ENCODE measurements at regions not wholly inside any gene's neighbourhood (a gene's known extent, or its start where the extent isn't known, plus 50 kb on each side); places are given as distances from the start of the nearest gene placed in this dataset.
"Not testable (repeated sequence)": the region's sequence is repeated elsewhere in the genome, so short reads cannot be mapped to it uniquely, and the experiment has no call there.

DNA sequence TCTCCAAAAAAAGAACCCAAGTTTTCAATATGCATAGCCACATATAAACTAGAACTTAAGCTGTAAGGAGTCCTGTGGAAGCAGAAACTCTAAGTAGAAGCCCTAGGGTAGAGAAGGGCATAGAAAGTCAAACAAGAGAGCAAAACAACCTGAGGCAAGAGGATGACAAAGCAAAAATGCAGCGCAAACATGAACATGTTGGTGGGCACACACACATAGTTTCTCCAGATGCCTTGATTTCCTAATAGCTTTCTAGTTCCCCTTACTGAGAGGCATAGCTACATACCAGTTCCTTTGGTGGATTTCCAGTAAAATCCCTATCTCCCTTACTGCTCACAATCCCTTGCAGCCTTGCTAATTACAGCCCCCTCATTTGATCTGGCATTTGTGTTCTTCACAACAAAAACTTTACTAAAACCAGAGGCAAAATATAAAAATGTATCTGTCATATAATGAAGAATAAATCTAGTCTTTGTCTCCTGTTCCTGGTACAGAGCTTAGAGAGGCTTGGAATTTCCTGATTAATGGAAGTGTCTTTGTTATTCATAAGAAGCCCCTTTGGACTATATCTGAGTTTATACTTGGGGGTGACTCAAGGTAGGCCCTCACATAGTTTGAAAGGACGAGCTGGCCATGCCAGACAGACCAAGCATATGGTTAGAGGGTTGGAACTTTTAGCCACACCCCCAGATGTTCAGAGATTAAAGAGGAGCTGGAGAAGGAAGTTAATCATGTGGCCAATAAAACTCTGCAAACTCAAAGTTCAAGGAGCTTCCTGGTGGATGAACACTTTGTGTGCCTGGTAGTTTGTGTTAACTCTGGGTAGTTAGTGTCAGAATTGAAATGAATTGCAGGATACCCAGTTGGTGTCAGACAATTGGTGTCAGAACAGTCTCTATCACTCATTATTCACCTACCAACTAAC lies 52.7 kb upstream of the ZCCHC13 start:
- DNase-seq = no peak

DNA sequence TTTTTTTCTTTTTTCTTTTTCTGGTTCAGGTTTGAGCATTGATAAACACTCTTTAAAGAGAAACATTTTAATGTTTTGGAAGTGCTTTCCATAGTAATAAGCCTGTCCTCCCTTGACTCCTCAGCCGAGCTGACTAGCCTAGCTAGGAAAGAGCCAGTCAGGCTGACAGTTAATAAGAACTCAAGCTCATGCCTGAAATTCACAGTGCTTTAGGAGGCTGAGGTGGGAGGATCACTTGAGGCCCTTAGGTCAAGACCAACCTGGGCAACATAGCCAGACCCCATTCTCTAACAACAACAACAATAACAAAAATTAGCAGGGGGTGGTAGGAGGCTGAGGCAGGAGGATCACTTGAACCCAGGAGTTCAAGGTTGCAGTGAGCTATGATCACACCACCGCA lies 53.4 kb upstream of the ZCCHC13 start:
- no peak for DNase-seq

DNA sequence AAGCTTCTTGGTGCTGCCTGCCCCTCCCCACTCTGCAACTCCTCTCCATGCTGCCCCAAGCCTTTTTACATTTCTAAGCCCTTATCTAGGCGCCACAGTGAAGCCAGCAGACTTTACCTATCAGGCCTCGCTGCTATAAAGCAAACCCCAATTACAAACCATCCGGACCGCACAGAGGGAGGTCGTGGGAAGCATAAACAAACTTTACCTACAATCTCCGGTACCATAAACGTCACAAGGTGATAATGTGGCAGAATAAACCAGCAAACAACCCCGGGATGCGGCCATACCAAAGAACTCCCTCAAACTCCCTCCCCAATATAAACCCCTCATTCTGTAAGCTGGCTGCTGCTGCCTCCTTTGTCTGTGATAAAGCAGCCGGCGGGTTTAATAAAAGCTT lies 54.0 kb upstream of the ZCCHC13 start:
- DNase-seq = no peak

DNA sequence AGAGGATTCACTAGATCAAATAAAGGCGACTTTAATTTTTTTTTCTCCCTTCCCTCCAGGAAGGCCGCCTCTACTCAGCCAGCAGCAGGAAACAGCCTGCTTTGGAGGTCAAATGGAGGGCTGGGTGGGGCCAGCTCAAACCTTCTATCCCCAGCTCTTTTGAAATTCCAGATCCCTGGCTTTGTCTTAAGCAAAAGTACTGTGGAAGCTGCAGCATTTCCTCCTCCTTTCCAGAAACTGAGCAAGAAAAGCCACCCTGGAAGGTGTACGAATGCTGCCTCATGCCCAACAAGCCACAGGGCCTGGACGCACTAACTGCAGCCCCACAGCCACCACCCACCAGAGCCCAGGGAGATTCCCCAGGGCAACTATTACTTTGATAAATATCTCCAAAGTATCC lies 55.1 kb upstream of the ZCCHC13 start:
- no peak for DNase-seq

DNA sequence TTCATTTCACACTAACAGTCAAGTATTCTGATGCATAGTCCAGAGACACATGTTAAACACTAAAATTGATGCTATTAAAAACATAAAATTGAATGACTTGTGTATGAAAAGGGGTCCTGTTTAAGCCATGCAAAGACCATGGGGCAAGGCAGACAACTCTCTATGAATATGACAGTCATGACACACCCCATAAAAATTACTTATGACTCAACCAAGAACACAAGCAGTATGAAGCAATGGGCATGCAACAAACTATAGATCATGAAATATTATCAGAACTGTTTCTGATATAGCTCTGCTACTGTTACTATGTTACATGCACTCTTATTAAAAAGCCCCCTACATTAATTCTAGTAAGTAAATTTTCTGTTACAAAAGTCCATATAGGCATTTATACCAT lies 57.5 kb upstream of the ZCCHC13 start:
- no peak for DNase-seq

DNA sequence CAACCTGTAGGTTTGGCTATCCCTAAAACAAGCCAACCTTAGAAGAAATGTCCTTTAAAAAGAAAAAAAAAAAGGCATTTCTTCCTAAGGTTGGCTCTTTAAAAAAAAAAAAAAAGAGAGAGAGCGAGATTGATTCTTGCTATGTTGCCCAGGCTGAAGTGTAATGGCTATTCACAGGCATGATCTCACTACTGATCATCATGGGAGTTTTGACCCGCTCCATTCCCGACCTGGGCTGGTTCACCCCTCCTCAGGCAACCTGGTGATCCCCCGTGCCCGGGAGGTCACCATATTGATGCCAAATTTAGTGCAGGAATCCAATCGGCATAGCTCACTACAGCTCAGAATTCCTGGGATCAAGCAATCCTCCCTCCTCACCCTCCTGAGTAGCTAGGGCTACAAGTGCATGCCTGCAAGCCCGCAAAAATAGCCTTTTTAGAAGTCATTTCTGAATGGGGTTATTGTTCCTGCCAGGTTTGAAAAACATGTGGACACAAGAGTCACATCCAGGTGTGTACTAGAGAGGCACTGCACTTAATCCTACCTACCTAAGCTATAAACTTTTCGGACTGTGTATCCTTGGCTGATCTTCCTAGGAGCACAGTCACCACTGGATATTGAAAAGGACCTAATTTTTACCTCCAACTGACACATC lies 61.4 kb upstream of the ZCCHC13 start:
- no peak for DNase-seq

DNA sequence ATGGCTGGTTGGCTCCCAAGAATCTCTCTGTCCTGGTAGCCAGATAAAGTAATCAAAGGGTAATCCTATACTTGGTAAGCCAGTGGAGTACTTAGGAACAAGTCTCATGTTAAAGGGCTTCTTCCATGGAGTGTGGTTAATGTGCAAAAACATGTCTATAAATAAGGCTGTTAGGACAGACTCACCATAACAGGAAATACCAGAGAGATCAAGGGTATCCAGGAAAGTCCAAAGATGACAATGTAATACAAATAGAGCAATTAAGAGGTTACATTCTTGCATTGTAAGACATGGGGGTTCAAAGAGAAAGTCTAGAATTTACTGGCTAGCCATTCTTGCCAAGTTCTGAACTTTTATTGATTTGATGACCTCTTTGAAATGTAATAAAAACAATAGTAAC lies 61.9 kb upstream of the ZCCHC13 start:
- no peak for DNase-seq

DNA sequence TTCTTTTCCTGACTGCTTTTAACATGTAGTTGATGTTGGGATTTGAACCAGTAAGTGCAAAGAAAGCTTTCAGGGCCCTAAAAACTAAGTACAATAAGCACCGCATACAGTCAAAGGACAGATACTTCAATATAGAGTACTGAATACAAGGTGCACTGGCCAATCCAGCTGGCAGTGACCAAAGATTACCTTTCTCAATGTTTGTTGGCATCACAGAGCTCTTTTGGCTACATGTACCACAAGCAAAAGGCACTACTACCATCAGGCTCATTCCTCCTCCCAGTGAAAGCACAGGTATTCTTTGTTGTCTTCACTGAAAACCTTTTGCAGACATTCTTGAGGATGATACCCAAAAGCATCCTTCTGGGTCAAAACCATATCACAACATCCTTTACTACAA lies 65.2 kb upstream of the ZCCHC13 start:
- no peak for DNase-seq

DNA sequence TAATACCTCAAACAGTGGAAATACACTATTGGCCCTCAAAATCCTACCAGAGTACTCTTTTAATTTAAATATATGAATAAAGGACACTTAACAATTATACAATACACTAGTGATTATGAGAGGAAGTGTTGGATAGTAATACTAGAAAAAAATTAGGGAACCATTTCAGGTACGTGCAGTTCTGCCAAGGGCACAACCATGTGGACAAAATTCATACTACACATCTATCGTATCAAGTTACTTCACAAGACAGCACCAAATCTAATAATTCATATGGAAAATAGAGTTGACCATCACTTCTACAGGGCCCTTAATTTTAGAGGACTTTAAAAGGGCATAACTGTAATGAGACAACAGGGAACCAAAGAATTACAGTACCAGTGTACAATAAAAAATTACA lies 69.2 kb upstream of the ZCCHC13 start:
- no peak for DNase-seq

DNA sequence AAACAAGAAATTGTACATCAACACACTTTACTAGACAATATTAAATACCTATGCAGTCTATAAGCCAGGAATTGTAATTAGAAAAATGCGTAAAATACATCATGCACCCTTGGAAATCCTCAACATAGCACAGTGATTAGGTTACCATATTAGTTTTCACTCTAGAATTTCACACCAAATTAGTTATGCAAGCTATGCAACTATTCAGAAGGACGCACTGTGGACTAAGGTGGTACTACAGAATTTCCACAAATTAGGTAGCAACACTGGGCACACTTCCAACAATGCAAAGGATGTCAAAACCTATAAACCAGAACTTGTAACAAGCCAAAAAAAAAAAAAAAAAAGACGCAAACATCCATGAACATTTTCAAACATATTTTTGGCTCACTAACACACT lies 71.1 kb upstream of the ZCCHC13 start:
- DNase-seq = no peak

DNA sequence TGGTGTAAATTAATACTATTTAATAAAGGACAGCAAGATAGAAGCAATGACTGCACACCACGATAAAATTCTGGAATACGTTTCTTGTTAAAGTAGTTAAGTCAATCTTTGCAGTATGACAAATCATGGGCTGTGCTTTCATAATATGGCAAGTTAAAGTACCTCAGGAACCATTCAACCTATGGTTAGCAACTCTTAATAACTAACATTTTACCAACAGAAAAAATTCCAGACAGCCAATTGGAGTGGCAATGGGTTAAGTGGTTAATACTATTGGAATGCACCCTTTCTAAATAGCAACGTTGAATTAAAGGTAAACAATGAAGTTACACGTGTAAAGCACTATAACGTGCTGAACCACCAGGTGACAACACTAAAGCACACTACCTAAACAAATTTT lies 72.4 kb upstream of the ZCCHC13 start:
- DNase-seq = no peak

DNA sequence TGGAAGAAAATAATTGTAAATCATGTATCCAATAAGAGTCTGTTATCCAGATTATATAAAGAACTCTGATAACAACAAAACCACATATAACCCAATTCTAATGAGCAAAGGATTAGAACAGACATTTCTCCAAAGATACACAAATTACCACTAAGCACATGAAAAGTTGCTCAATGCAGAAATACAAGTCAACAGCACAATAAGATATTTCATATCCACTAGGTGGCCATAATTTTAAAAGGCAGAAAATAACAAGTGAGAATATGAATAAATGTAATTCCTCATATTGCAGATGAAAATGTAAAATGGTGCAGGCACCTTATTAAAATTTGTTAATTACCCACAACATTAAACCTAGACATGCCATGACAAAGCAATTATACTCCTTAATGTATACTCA lies 73.9 kb upstream of the ZCCHC13 start:
- no peak for DNase-seq

DNA sequence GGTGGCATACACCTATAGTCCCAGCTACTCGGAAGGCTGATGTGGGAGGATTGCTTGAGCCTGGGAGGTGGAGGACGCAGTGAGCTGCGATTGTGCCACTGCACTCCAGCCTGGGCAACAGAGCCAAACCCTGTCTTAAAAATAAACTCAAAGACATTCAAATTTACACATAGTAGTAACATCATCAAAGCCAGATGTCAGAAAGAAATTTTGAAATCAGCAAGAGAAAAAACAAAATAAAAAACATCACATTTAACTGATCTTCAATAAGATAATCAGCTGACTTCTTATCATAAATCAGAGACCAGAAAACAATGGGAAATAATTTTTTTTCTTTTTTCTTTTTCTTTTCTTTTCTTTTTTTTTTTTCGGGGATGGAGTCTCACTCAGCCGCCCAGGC lies 78.9 kb upstream of the ZCCHC13 start:
- no peak for DNase-seq

DNA sequence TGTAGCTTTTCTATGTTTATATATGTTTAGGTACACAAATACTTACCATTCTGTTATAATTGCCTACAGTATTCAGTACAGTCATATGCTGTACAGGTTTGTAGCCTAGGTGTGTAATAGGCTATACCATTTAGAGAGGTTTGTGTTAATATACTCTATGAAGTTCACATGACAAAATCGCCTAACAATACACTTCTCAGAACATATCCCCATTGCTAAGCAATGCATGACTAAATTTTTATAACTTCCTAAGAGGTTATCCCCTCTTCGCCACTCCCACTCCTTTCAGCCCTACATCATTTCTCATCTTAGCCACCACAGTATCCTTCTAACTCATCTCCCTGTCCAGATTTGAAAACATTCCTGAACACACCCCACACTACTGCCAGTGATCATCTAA lies 83.7 kb upstream of the ZCCHC13 start:
- no peak for DNase-seq

DNA sequence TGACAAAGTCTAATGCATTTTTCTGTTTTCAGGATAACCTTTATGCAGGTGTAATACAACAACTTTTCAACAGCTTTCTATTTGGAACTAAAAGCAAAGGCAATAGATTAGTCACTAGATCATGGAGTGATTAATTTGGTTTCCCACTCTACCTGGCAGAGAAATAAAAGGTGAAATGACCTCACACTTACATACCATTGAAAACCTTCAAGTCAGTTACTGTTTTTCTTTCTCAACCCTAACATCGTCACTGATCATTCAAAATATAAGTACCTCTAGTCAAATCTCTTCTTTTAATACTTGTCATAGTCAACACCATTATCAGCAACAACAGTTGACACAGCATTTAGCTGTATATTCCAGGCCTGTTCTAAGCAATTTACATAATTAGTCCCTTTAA lies 85.1 kb upstream of the ZCCHC13 start:
- DNase-seq = no peak

DNA sequence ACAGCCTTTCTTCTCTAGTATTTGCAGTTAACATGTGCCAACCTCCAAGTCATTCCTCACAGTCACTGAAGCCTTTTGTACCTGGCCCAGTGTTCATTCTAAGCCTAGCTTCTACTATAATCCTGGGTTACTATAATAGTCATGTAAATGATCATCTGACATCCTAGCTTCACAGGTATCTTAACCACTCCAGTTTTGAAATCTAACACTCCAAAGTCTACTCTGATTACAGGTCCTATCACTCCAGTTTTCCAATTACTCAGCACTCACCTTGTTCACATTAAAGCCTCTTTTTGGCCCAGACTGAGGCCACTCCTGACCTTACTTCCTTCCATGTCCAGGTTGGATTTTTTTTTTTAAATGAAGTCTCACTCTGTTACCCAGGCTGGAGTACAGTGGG lies 87.6 kb upstream of the ZCCHC13 start:
- no peak for DNase-seq

DNA sequence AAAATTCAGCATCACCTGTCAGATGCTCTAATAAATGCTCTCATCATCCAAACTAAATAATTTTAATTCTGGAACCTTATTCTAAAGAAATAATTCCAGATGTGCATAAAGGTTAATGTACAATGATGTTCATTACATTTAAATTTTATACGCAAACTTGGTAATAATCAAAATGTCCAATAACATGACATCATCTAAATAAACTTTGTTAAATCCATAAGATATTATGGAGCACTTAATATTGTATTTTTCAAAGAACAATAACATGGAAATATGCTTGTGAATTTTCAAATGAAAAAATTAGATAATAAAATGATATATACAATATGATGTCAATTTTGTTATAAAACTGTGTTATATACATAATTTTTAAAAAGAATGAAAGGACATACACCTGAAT lies 92.1 kb upstream of the ZCCHC13 start:
- DNase-seq = no peak

DNA sequence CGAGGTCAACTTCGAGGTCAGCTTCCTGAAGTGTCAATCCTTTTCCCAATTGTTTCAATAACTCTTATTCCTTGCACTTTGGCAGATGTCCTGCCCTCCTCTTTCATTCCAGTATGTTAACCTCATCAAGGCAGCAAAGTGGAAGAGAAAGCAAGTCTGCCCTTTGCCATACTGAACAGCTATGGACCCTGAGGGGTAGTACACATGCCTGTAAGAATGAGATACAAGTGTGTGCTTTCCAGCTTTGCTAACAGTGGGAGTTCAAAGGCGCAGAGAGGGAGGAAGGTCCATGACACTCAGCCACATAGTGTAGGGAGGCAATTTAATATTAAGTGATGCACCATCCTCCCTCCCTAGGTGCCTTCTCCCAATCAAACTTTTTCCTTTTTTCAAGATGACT lies 96.4 kb upstream of the ZCCHC13 start:
- no peak for DNase-seq

DNA sequence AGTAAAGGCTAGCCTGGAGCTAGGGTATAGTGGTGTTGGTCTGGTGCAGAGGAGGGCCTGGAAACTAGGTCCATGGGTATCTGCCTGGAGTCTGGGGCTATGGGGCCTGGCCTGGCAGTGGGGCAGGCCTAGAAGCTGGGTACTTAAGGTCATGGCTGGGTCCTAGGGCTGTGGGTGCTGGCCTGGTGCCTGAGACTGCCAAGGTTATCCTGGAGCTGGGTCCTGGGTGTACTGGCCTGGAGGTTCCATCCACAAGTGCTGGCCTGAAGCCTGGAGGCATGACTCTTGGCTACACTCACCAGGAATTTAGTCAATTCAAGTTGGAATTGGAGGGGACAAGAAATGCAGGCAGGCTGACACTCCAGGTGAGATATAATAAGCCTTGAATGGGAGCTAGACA lies 108.4 kb upstream of the ZCCHC13 start:
- no peak for DNase-seq

DNA sequence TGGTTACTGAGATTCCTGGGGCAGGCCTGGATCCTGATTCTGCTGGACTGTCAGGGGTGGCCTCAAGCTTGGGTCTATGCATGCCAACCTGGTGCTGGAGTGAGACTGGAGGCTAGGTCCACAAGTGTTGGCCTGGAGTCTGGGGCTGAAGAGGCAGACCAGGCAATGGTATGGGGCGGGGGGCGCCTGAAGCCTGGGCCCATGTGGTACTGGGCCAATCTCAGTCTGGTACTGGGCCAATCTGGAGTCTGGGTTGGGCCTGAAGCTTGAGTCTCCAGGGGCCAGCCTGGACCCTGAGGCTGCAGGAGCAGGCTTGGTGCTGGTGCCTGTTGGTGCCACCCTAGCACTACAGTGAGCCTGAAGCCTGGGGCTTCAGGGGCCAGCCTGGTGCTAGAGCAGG lies 108.9 kb upstream of the ZCCHC13 start:
- no peak for DNase-seq

DNA sequence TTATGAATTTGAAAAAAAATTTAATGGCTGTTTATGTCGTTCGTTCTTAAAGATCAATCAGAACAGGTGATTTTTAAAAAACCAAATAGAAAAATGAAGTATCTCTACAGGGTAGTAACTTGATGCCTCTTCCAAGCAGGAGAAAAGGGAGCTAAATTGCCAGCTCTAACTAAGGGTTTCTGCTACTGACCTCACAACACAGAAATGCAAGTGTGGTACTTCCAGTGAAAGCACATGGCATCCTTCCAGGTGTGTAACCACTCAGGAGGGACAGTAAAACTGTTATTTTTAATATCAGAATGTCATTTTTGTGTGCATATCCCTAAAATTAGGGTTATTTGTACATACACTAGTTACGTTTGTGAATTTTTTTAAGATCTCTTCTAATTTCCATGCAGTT lies 116.8 kb upstream of the ZCCHC13 start:
- no peak for DNase-seq

DNA sequence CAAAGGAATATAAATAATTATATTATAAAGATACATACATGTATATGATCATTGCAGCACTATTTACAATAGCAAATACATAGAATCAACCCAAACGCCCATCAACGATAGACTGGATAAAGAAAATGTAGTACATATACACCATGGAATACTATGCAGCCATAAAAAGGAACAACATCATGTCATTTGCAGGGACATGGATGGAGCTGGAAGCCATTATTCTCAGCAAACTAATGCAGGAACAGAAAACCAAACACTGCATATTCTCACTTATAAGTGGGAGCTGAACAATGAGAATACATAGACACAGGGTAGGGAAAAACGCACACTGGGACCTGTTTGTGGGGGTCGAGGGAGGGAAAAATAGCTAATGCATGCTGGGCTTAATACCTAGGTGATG lies 120.9 kb upstream of the ZCCHC13 start:
- DNase-seq = not testable (repeated sequence)

DNA sequence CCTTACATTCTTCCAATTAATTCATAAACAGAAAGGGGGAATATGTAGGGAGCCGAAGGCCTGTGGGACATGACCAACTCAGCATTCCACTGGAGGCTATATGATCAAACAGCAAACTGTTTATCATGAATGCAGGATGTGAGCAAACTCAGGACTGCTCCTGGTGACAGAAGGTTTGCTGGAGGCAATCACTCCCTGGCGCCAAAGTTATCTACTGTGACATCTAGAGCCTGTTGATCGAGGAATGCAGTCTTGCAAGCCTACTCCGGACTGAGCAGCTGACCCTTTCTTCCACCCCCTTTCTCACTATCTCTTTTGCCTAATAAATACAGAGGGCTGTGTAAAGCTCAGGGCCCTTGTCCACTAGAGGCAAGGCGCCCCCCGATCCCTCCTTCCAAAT lies 122.0 kb upstream of the ZCCHC13 start:
- not testable (repeated sequence) for DNase-seq

DNA sequence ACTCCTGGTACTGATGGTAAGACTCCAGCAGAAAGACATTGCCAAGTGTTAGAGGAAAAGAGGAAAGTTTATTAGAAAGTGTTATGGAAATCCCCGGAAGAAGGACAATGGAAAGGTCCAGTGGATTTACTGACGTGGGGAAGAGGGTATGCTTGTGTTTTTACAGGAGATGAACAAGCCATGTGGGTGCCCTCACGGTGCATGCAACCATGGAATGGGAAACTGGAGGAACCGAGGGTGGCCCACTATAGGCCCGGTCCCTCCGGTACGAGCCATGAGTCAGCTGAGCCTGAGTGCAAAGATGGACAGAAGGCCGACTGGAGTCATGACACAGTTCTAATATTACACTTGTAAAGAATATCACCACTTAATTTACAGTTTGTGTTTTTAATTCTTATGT lies 123.3 kb upstream of the ZCCHC13 start:
- DNase-seq = no peak
